Kidney capillary endothelial cell (primary cell): ENCODE measurements at regions not wholly inside any gene's neighbourhood (a gene's known extent, or its start where the extent isn't known, plus 50 kb on each side); places are given as distances from the start of the nearest gene placed in this dataset.
"Not testable (repeated sequence)": the region's sequence is repeated elsewhere in the genome, so short reads cannot be mapped to it uniquely, and the experiment has no call there.

Experiments used
- DNase-seq: peaks from one replicate; pipeline ENCODE4 v3.0.0-alpha.2; 2018; ENCODE audit warnings: low spot score

- DNase-seq = no peak
Measured at GRCh38 chr3:28948685-28949084, 332.2 kb upstream of the RBMS3 start.

- no peak for DNase-seq
Measured at GRCh38 chr3:28949580-28949979, 331.3 kb upstream of the RBMS3 start.

GRCh38 chr3:28950614-28951013 is 330.3 kb upstream of the RBMS3 start:
- DNase-seq = no peak

- DNase-seq = no peak
Measured at GRCh38 chr3:28951772-28952556, 328.9 kb upstream of the RBMS3 start.

- DNase-seq = no peak
Measured at GRCh38 chr3:28958656-28959055, 322.2 kb upstream of the RBMS3 start.

- DNase-seq = no peak
Measured at GRCh38 chr3:28971156-28971555, 309.7 kb upstream of the RBMS3 start.

- DNase-seq = peak; percentile 20
Measured at GRCh38 chr3:28972921-28973320, 307.9 kb upstream of the RBMS3 start.

- DNase-seq = peak; percentile 39
Measured at GRCh38 chr3:28973609-28974008, 307.3 kb upstream of the RBMS3 start.

GRCh38 chr3:28978092-28978491 is 302.8 kb upstream of the RBMS3 start:
- DNase-seq = no peak

- no peak for DNase-seq
Measured at GRCh38 chr3:28980131-28980530, 300.7 kb upstream of the RBMS3 start.

GRCh38 chr3:28980631-28981030 is 300.2 kb upstream of the RBMS3 start:
- no peak for DNase-seq

- no peak for DNase-seq
Measured at GRCh38 chr3:28982906-28983305, 298.0 kb upstream of the RBMS3 start.

GRCh38 chr3:28986922-28987321 is 293.9 kb upstream of the RBMS3 start:
- no peak for DNase-seq

- DNase-seq = peak; percentile 64
Measured at GRCh38 chr3:28989646-28990089, 291.2 kb upstream of the RBMS3 start.

GRCh38 chr3:28994161-28994905 is 286.5 kb upstream of the RBMS3 start:
- DNase-seq = no peak

GRCh38 chr3:29004885-29005599 is 275.8 kb upstream of the RBMS3 start:
- no peak for DNase-seq

- DNase-seq = no peak
Measured at GRCh38 chr3:29005862-29006261, 275.0 kb upstream of the RBMS3 start.

GRCh38 chr3:29011441-29011840 is 269.4 kb upstream of the RBMS3 start:
- no peak for DNase-seq

GRCh38 chr3:29011966-29012365 is 268.9 kb upstream of the RBMS3 start:
- no peak for DNase-seq

- no peak for DNase-seq
Measured at GRCh38 chr3:29022976-29023375, 257.9 kb upstream of the RBMS3 start.

GRCh38 chr3:29026286-29026685 is 254.6 kb upstream of the RBMS3 start:
- no peak for DNase-seq

GRCh38 chr3:29026959-29027358 is 253.9 kb upstream of the RBMS3 start:
- DNase-seq = no peak

- not testable (repeated sequence) for DNase-seq
Measured at GRCh38 chr3:29031175-29031574, 249.7 kb upstream of the RBMS3 start.
